ENCODE measurements at regions not wholly inside any gene's neighbourhood (a gene's known extent, or its start where the extent isn't known, plus 50 kb on each side); places are given as distances from the start of the nearest gene placed in this dataset.

- Histone ChIP-seq H3K36me3 (no peaks in the 10 kb centered on the region), H3K9me3 (no peaks in the 10 kb centered on the region), H3K27ac (no peak overlapping the region), H3K27me3 (no peaks in the 10 kb centered on the region), H3K4me1 (peaks cover 12% of the 10 kb centered on the region), H3K4me3 (no peak overlapping the region)
- TF ChIP-seq CTCF (IDR thresholded peaks at IDR 0.05) = no peak
- TF ChIP-seq POLR2AphosphoS5 (IDR thresholded peaks at IDR 0.05; ENCODE audit: insufficient read depth in 1 of 2, low read depth in 1 of 2) = no peak
- no peak for TF ChIP-seq POLR2A (IDR thresholded peaks at IDR 0.05)
- intact Hi-C loops (cut with DNase I) = no loop called here
- DNase-seq (ENCODE audit: extremely low spot score in 2 of 2) = no peak
These were observed 159.3 kb upstream of the TLE3 start for GRCh38 chr15:70257047-70257446.

DNA sequence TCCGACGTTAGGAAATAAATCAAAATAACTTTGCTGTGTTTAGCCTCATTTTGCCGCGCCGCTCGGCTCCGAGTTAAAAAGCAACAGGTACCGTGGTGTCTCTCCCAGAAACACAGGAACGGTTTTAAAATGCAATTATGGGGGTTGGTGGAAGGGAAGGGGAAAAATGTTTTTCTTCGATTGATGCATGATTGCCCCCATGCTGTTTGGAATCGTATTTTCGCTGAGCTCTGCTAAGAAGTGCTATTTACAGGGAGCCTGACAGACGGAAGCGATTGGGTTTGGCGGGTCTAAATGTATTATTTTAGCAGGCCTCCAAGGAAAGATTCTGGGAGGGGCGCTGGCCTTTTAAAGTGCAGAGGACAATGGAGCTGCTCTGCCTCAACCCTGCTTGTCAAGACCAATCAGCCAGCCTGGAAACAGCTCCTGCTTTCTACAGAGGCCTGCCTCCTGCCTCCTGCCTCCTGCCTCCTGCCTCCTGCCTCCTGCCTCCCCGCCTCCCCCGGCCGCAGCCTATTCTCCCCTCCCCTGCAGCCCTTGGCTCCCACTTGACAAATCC is 156.7 kb upstream of the TLE3 start:
- Histone ChIP-seq H3K9me3 (no peaks in the 10 kb centered on the region), H3K27ac (no peak overlapping the region), H3K27me3 (no peaks in the 10 kb centered on the region), H3K4me1 (peaks cover 12% of the 10 kb centered on the region), H3K4me3 (no peak overlapping the region), H3K36me3 (no peaks in the 10 kb centered on the region)
- no peak for DNase-seq (ENCODE audit: extremely low spot score in 2 of 2)
- intact Hi-C loops (cut with DNase I) = no loop called here
- TF ChIP-seq POLR2A (IDR thresholded peaks at IDR 0.05) (no peak), CTCF (IDR thresholded peaks at IDR 0.05) (no peak), POLR2AphosphoS5 (IDR thresholded peaks at IDR 0.05; ENCODE audit: insufficient read depth in 1 of 2, low read depth in 1 of 2) (no peak)

- intact Hi-C loops (cut with DNase I) = no loop called here
- Histone ChIP-seq H3K27ac (no peak overlapping the region), H3K4me1 (peaks cover 5% of the 10 kb centered on the region), H3K27me3 (no peaks in the 10 kb centered on the region), H3K9me3 (no peaks in the 10 kb centered on the region), H3K36me3 (no peaks in the 10 kb centered on the region), H3K4me3 (no peak overlapping the region)
- no peak for TF ChIP-seq POLR2AphosphoS5 (IDR thresholded peaks at IDR 0.05; ENCODE audit: insufficient read depth in 1 of 2, low read depth in 1 of 2)
- no peak for TF ChIP-seq POLR2A (IDR thresholded peaks at IDR 0.05)
- TF ChIP-seq CTCF (IDR thresholded peaks at IDR 0.05) = no peak
- no peak for DNase-seq (ENCODE audit: extremely low spot score in 2 of 2)
These were observed 155.9 kb upstream of the TLE3 start for GRCh38 chr15:70253461-70254156.

GRCh38 chr15:70252951-70253320 is 155.2 kb upstream of the TLE3 start:
- TF ChIP-seq POLR2A (IDR thresholded peaks at IDR 0.05) (no peak), CTCF (IDR thresholded peaks at IDR 0.05) (no peak), POLR2AphosphoS5 (IDR thresholded peaks at IDR 0.05; ENCODE audit: insufficient read depth in 1 of 2, low read depth in 1 of 2) (no peak)
- Histone ChIP-seq H3K27me3 (no peaks in the 10 kb centered on the region), H3K4me3 (no peak overlapping the region), H3K27ac (no peak overlapping the region), H3K9me3 (no peaks in the 10 kb centered on the region), H3K36me3 (no peaks in the 10 kb centered on the region), H3K4me1 (no peaks in the 10 kb centered on the region)
- DNase-seq (ENCODE audit: extremely low spot score in 2 of 2) = no peak
- intact Hi-C loops (cut with DNase I) = no loop called here
